Aorta (tissue), 5 donors: ENCODE measurements at regions not wholly inside any gene's neighbourhood (a gene's known extent, or its start where the extent isn't known, plus 50 kb on each side); places are given as distances from the start of the nearest gene placed in this dataset.

Experiments
- ATAC-seq: fragments of 200-7000 bp; cut with Tn5 transposase; one replicate; pipeline ENCODE4 v1.9.1; 2022; ENCODE audit warnings: moderate library complexity; ENCODE audit not compliant: low FRiP score
- DNase-seq, 2 donors: peaks; one replicate each; pipeline ENCODE4 v3.0.0-alpha.2; 2020
- H3K27ac ChIP-seq, 2 donors: one replicate each; pipeline ENCODE4 v1.5.1; 2013; ENCODE audit warnings: low read length in 2 of 2, mild to moderate bottlenecking in 2 of 2, moderate library complexity in 2 of 2, control low read depth in 1 of 2, inconsistent platforms in 1 of 2, low read depth in 1 of 2
- H3K27me3 ChIP-seq, 2 donors: one replicate each; pipeline ENCODE4 v1.6.1; 2013; ENCODE audit warnings: control low read depth in 1 of 2, low read length in 1 of 2, mild to moderate bottlenecking in 1 of 2, moderate library complexity in 1 of 2; ENCODE audit not compliant: insufficient read depth in 2 of 2, control insufficient read depth in 1 of 2
- H3K36me3 ChIP-seq, 2 donors: one replicate each; pipeline ENCODE4 v1.6.1; 2013; ENCODE audit warnings: control low read depth in 1 of 2, low read length in 1 of 2, mild to moderate bottlenecking in 1 of 2; ENCODE audit not compliant: insufficient read depth in 2 of 2, control insufficient read depth in 1 of 2
- H3K4me1 ChIP-seq, 2 donors: one replicate each; pipeline ENCODE4 v1.6.1; 2013; ENCODE audit warnings: low read length in 2 of 2, control low read depth in 1 of 2, mild to moderate bottlenecking in 1 of 2, moderate library complexity in 1 of 2; ENCODE audit not compliant: insufficient read depth in 2 of 2, control insufficient read depth in 1 of 2
- H3K4me3 ChIP-seq, 2 donors: one replicate each; pipeline ENCODE4 v1.5.1; 2013; ENCODE audit warnings: low read length in 2 of 2, control low read depth in 1 of 2, mild to moderate bottlenecking in 1 of 2
- H3K9me3 ChIP-seq: one replicate; pipeline ENCODE4 v1.6.1; 2013; ENCODE audit warnings: mild to moderate bottlenecking, low read length; ENCODE audit not compliant: control insufficient read depth
- WGBS, 2 donors: extraction: QIAGEN DNeasy Blood & Tissue Kit; methylation state at CpG; one replicate each; pipeline ENCODE4 v1.1.7; 2013; 5-methylcytosine and 5-hydroxymethylcytosine counted together
- intact Hi-C, 2 donors: fragments of 100-400 bp; cut with DNase I; formaldehyde crosslinking; loops; one replicate each; pipeline versions ENCODE4 v1.14.2 to v1.15.0; 2022
- donor health status: healthy with polysubstance abuse.
- donor health status: Bipolar disorder and iron deficiency.
- donor health status: DM: no; HTN: no; CAD: no.
- donor health status: DM: no; HTN: no; CAD: no.
- donor health status: DM: yes; HTN: yes; CAD: no.

GRCh38 chr1:8139941-8140340 lies 113.8 kb upstream of the ERRFI1 start:
- intact Hi-C loops = loop anchor here (5.0 kb wide), 2 partner anchors 62 to 172 kb away; no protein-coding TSS in a partner anchor
- ATAC-seq = no peak
- no peaks in the 10 kb centered on the region for H3K36me3 ChIP-seq
- DNase-seq = no peak
- H3K27me3 ChIP-seq = no peaks in the 10 kb centered on the region
- 94 to 97% methylated on average over 11 of the region's 11 CpGs for WGBS, 2 donors
- H3K9me3 ChIP-seq = no peaks in the 10 kb centered on the region
- no peak overlapping the region for H3K4me3 ChIP-seq
- H3K27ac ChIP-seq = no peak overlapping the region
- H3K4me1 ChIP-seq = peaks cover 3 to 4% of the 10 kb centered on the region in 2 donors

- no peaks in the 10 kb centered on the region for H3K9me3 ChIP-seq
- H3K36me3 ChIP-seq = no peaks in the 10 kb centered on the region
- DNase-seq (no peak), ATAC-seq (no peak)
- intact Hi-C loops = loop anchor here (5.0 kb wide), 2 partner anchors 63 to 173 kb away; no protein-coding TSS in a partner anchor
- 85 to 88% methylated on average over 6 of the region's 6 CpGs for WGBS, 2 donors
- no peak overlapping the region for H3K4me3 ChIP-seq
- peaks cover 3 to 9% of the 10 kb centered on the region in 2 donors for H3K4me1 ChIP-seq
- H3K27ac ChIP-seq = no peak overlapping the region
- H3K27me3 ChIP-seq = no peaks in the 10 kb centered on the region
Measured at GRCh38 chr1:8139383-8139782, 113.3 kb upstream of the ERRFI1 start.

- ATAC-seq (no peak), DNase-seq (no peak)
- 95 to 96% methylated on average over 6 of the region's 6 CpGs for WGBS, 2 donors
- H3K4me1 ChIP-seq = peaks cover 3 to 9% of the 10 kb centered on the region in 2 donors
- no peak overlapping the region for H3K27ac ChIP-seq
- H3K9me3 ChIP-seq = no peaks in the 10 kb centered on the region
- H3K4me3 ChIP-seq = no peak overlapping the region
- intact Hi-C loops = loop anchor here (5.0 kb wide), 2 partner anchors 64 to 174 kb away; no protein-coding TSS in a partner anchor
- no peaks in the 10 kb centered on the region for H3K27me3 ChIP-seq
- H3K36me3 ChIP-seq = no peaks in the 10 kb centered on the region
Measured at GRCh38 chr1:8138673-8139072, 112.6 kb upstream of the ERRFI1 start.

- ATAC-seq = peak; percentile 71
- 6 to 9% methylated on average over 13 of the region's 13 CpGs for WGBS, 2 donors
- Histone ChIP-seq H3K27ac (peak overlapping the region; percentile 57 to 85), H3K4me1 (peaks cover 3 to 9% of the 10 kb centered on the region in 2 donors), H3K9me3 (no peaks in the 10 kb centered on the region), H3K27me3 (no peaks in the 10 kb centered on the region), H3K36me3 (no peaks in the 10 kb centered on the region), H3K4me3 (no peak overlapping the region)
- intact Hi-C loops = loop anchor here (5.0 kb wide), 2 partner anchors 65 to 175 kb away; no protein-coding TSS in a partner anchor
- peak in 1 of 2 donors; percentile 75 for DNase-seq
Measured at GRCh38 chr1:8137481-8138244, 111.6 kb upstream of the ERRFI1 start.

GRCh38 chr1:8136766-8137165 lies 110.7 kb upstream of the ERRFI1 start:
- Histone ChIP-seq H3K4me3 (no peak overlapping the region), H3K4me1 (peaks cover 3 to 9% of the 10 kb centered on the region in 2 donors), H3K27me3 (no peaks in the 10 kb centered on the region), H3K9me3 (no peaks in the 10 kb centered on the region), H3K27ac (peak overlapping the region; percentile 64 to 87), H3K36me3 (no peaks in the 10 kb centered on the region)
- intact Hi-C loops = loop anchor here (5.0 kb wide), 2 partner anchors 66 to 176 kb away; no protein-coding TSS in a partner anchor
- ATAC-seq = no peak
- DNase-seq = no peak
- 89 to 90% methylated on average over 5 of the region's 5 CpGs for WGBS, 2 donors

GRCh38 chr1:8135250-8135649 lies 109.1 kb upstream of the ERRFI1 start:
- H3K27ac ChIP-seq = peak overlapping the region; percentile 63 to 87
- no peaks in the 10 kb centered on the region for H3K36me3 ChIP-seq
- H3K4me1 ChIP-seq = peaks cover 3 to 9% of the 10 kb centered on the region in 2 donors
- WGBS, 2 donors = 60 to 69% methylated on average over 7 of the region's 7 CpGs
- H3K27me3 ChIP-seq = no peaks in the 10 kb centered on the region
- H3K4me3 ChIP-seq = no peak overlapping the region
- H3K9me3 ChIP-seq = no peaks in the 10 kb centered on the region
- DNase-seq (no peak), ATAC-seq (no peak)
- intact Hi-C loops = loop anchor here (5.0 kb wide), 2 partner anchors 67 to 177 kb away; no protein-coding TSS in a partner anchor

GRCh38 chr1:8134546-8135235 lies 108.6 kb upstream of the ERRFI1 start:
- Histone ChIP-seq H3K36me3 (no peaks in the 10 kb centered on the region), H3K27ac (peak overlapping the region; percentile 63 to 87), H3K4me1 (peaks cover 3 to 9% of the 10 kb centered on the region in 2 donors), H3K27me3 (no peaks in the 10 kb centered on the region), H3K9me3 (no peaks in the 10 kb centered on the region), H3K4me3 (no peak overlapping the region)
- DNase-seq (no peak), ATAC-seq (no peak)
- 33 to 44% methylated on average over 14 of the region's 14 CpGs for WGBS, 2 donors
- intact Hi-C loops = loop anchor here (5.0 kb wide), 3 partner anchors 37 to 178 kb away; no protein-coding TSS in a partner anchor

GRCh38 chr1:8133657-8134430 lies 107.7 kb upstream of the ERRFI1 start:
- Histone ChIP-seq H3K36me3 (no peaks in the 10 kb centered on the region), H3K27ac (peak overlapping the region; percentile 63 to 66), H3K9me3 (no peaks in the 10 kb centered on the region), H3K4me1 (peaks cover 3 to 9% of the 10 kb centered on the region in 2 donors), H3K4me3 (no peak overlapping the region), H3K27me3 (no peaks in the 10 kb centered on the region)
- peak; percentile 84 to 91 for DNase-seq
- WGBS, 2 donors = 4 to 6% methylated on average over 4 of the region's 4 CpGs
- intact Hi-C loops = loop anchor here (5.0 kb wide), 1 partner anchor 37 kb away; no protein-coding TSS in a partner anchor
- peak; percentile 91 for ATAC-seq
